ENCODE measurements at regions not wholly inside any gene's neighbourhood (a gene's known extent, or its start where the extent isn't known, plus 50 kb on each side); places are given as distances from the start of the nearest gene placed in this dataset.

DNA sequence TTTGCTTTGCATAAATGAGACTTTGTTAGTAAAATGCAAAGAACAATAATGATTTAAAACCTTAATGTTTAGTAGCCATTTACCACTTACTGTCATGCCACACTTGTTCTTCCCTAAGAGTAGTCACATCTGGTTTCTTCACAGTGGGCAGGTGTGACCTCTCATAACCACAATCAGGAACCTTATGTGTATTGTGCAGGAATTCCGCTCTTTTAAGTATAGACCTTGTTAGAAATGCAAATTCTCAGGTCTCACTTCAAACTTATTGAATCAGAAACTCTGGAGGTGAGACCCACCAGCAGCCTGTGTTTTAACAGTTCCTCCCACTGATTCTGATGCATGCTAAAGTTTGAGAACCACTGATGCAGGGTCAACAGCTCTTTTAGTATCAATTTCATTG, 518.8 kb upstream of the MEX3C start:
- Histone ChIP-seq H3K27me3 (no peaks in the 10 kb centered on the region), H3K27ac (no peak overlapping the region), H3K36me3 (no peaks in the 10 kb centered on the region), H3K4me1 (ENCODE audit: insufficient read depth) (no peaks in the 10 kb centered on the region), H3K4me3 (no peak overlapping the region), H3K9me3 (no peaks in the 10 kb centered on the region)
- TF ChIP-seq EP300 (IDR thresholded peaks at IDR 0.05) (no peak), POLR2A (IDR thresholded peaks at IDR 0.05) (no peak)
- TF ChIP-seq, protein P1, sequence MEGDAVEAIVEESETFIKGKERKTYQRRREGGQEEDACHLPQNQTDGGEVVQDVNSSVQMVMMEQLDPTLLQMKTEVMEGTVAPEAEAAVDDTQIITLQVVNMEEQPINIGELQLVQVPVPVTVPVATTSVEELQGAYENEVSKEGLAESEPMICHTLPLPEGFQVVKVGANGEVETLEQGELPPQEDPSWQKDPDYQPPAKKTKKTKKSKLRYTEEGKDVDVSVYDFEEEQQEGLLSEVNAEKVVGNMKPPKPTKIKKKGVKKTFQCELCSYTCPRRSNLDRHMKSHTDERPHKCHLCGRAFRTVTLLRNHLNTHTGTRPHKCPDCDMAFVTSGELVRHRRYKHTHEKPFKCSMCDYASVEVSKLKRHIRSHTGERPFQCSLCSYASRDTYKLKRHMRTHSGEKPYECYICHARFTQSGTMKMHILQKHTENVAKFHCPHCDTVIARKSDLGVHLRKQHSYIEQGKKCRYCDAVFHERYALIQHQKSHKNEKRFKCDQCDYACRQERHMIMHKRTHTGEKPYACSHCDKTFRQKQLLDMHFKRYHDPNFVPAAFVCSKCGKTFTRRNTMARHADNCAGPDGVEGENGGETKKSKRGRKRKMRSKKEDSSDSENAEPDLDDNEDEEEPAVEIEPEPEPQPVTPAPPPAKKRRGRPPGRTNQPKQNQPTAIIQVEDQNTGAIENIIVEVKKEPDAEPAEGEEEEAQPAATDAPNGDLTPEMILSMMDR (IDR thresholded peaks at IDR 0.05): no peak
- WGBS, 3 donors: 70 to 82% (median 82%) methylated on average over 1 of the region's 1 CpG
- intact Hi-C loops (cut with DNase I): no loop called here
- DNase-seq: no peak

GRCh38 chr18:51721388-51721787, 523.9 kb upstream of the MEX3C start:
- intact Hi-C loops (cut with DNase I): no loop called here
- H3K36me3 ChIP-seq: no peaks in the 10 kb centered on the region
- no peak overlapping the region for H3K27ac ChIP-seq
- no peaks in the 10 kb centered on the region for H3K27me3 ChIP-seq
- H3K4me1 ChIP-seq (ENCODE audit: insufficient read depth): no peaks in the 10 kb centered on the region
- 41 to 80% (median 67%) methylated on average over 1 of the region's 1 CpG for WGBS, 3 donors
- TF ChIP-seq POLR2A (IDR thresholded peaks at IDR 0.05) (no peak), EP300 (IDR thresholded peaks at IDR 0.05) (no peak)
- TF ChIP-seq, protein P1 (IDR thresholded peaks at IDR 0.05): no peak
- no peak for DNase-seq
- H3K9me3 ChIP-seq: no peaks in the 10 kb centered on the region
- no peak overlapping the region for H3K4me3 ChIP-seq

GRCh38 chr18:51721996-51722395, 524.5 kb upstream of the MEX3C start:
- Histone ChIP-seq H3K27ac (no peak overlapping the region), H3K9me3 (no peaks in the 10 kb centered on the region), H3K27me3 (no peaks in the 10 kb centered on the region), H3K4me1 (ENCODE audit: insufficient read depth) (no peaks in the 10 kb centered on the region), H3K4me3 (no peak overlapping the region), H3K36me3 (no peaks in the 10 kb centered on the region)
- DNase-seq: no peak
- intact Hi-C loops (cut with DNase I): no loop called here
- TF ChIP-seq, protein P1 (IDR thresholded peaks at IDR 0.05): no peak
- TF ChIP-seq EP300 (IDR thresholded peaks at IDR 0.05) (no peak), POLR2A (IDR thresholded peaks at IDR 0.05) (no peak)
- 30 to 38% (median 34%) methylated on average over 2 of the region's 2 CpGs for WGBS, 3 donors

- Histone ChIP-seq H3K27ac (no peak overlapping the region), H3K4me3 (no peak overlapping the region), H3K27me3 (no peaks in the 10 kb centered on the region), H3K9me3 (no peaks in the 10 kb centered on the region), H3K4me1 (ENCODE audit: insufficient read depth) (no peaks in the 10 kb centered on the region), H3K36me3 (no peaks in the 10 kb centered on the region)
- intact Hi-C loops (cut with DNase I): no loop called here
- no peak for DNase-seq
- 59 to 65% (median 62%) methylated on average over 9 of the region's 9 CpGs for WGBS, 3 donors
- TF ChIP-seq, protein P1 (IDR thresholded peaks at IDR 0.05): no peak
These were observed 527.6 kb upstream of the MEX3C start for GRCh38 chr18:51724790-51725721.

All from ovary (tissue), 7 donors.